ENCODE measurements at regions not wholly inside any gene's neighbourhood (a gene's known extent, or its start where the extent isn't known, plus 50 kb on each side); places are given as distances from the start of the nearest gene placed in this dataset.

GRCh38 chr6:156510242-156510641, 266.9 kb upstream of the ARID1B start:
- DNase-seq (ENCODE audit: low read depth, low spot score), result no peak
- no peak overlapping the region for H3K4me3 ChIP-seq (ENCODE audit: low read depth, low read length)
- POLR2A ChIA-PET, result no interaction called here
- TF ChIP-seq CTCF (IDR thresholded peaks at IDR 0.05; ENCODE audit: insufficient read depth, low read length, missing control alignments), result no peak
- CTCF ChIA-PET, result no interaction called here

- DNase-seq (ENCODE audit: low read depth, low spot score), result no peak
- no peak overlapping the region for H3K4me3 ChIP-seq (ENCODE audit: low read depth, low read length)
- ChIA-PET CTCF (no interaction called here), POLR2A (no interaction called here)
- TF ChIP-seq CTCF (IDR thresholded peaks at IDR 0.05; ENCODE audit: insufficient read depth, low read length, missing control alignments), result no peak
Observed at GRCh38 chr6:156509496-156509895, 267.7 kb upstream of the ARID1B start.

- POLR2A ChIA-PET, result no interaction called here
- no peak for TF ChIP-seq CTCF (IDR thresholded peaks at IDR 0.05; ENCODE audit: insufficient read depth, low read length, missing control alignments)
- H3K4me3 ChIP-seq (ENCODE audit: low read depth, low read length), result no peak overlapping the region
- no peak for DNase-seq (ENCODE audit: low read depth, low spot score)
- CTCF ChIA-PET, result no interaction called here
Observed at GRCh38 chr6:156508923-156509322, 268.3 kb upstream of the ARID1B start.

- CTCF ChIA-PET, result no interaction called here
- no peak for DNase-seq (ENCODE audit: low read depth, low spot score)
- no peak overlapping the region for H3K4me3 ChIP-seq (ENCODE audit: low read depth, low read length)
- TF ChIP-seq CTCF (IDR thresholded peaks at IDR 0.05; ENCODE audit: insufficient read depth, low read length, missing control alignments), result no peak
- POLR2A ChIA-PET, result no interaction called here
Observed at GRCh38 chr6:156508126-156508525, 269.1 kb upstream of the ARID1B start.

GRCh38 chr6:156507656-156508055, 269.5 kb upstream of the ARID1B start:
- ChIA-PET CTCF (no interaction called here), POLR2A (no interaction called here)
- no peak for TF ChIP-seq CTCF (IDR thresholded peaks at IDR 0.05; ENCODE audit: insufficient read depth, low read length, missing control alignments)
- no peak overlapping the region for H3K4me3 ChIP-seq (ENCODE audit: low read depth, low read length)
- DNase-seq (ENCODE audit: low read depth, low spot score), result no peak

- no peak for DNase-seq (ENCODE audit: low read depth, low spot score)
- no peak overlapping the region for H3K4me3 ChIP-seq (ENCODE audit: low read depth, low read length)
- POLR2A ChIA-PET, result no interaction called here
- TF ChIP-seq CTCF (IDR thresholded peaks at IDR 0.05; ENCODE audit: insufficient read depth, low read length, missing control alignments), result no peak
- CTCF ChIA-PET, result no interaction called here
Observed at GRCh38 chr6:156507106-156507505, 270.1 kb upstream of the ARID1B start.
